ENCODE measurements at regions not wholly inside any gene's neighbourhood (a gene's known extent, or its start where the extent isn't known, plus 50 kb on each side); places are given as distances from the start of the nearest gene placed in this dataset.

- H2AK5ac ChIP-seq (ENCODE audit: low read depth, low read length), result no peak overlapping the region
- H3K9ac ChIP-seq (replicated peaks in 1 of 4; ENCODE audit: extremely low read depth in 1 of 4, low read depth in 3 of 4, low read length in 3 of 4), result no peak overlapping the region
- no peak overlapping the region for H4K5ac ChIP-seq (ENCODE audit: insufficient read length, low read depth, low read length)
- no peak overlapping the region for H3K4me2 ChIP-seq (ENCODE audit: insufficient read depth in 1 of 2, low read depth in 2 of 2, low read length in 2 of 2)
- no peak overlapping the region for H3K23ac ChIP-seq (ENCODE audit: insufficient read length)
- POLR2A ChIA-PET (ENCODE audit: partially characterized antibody), result no interaction called here
- no peaks in the 10 kb centered on the region for H4K20me1 ChIP-seq (replicated peaks in 1 of 2; ENCODE audit: control insufficient read depth in 1 of 2, insufficient read depth in 2 of 2, low read length in 2 of 2)
- H2BK12ac ChIP-seq (ENCODE audit: low read depth, low read length), result no peak overlapping the region
- H3K27ac ChIP-seq (ENCODE audit: low read depth, low read length), result no peak overlapping the region
- no peak overlapping the region for H2BK20ac ChIP-seq (ENCODE audit: low read length)
- no peak overlapping the region for H2AFZ ChIP-seq (ENCODE audit: low read length)
- no peak overlapping the region for H2BK5ac ChIP-seq (ENCODE audit: low read depth, low read length)
- H3K79me1 ChIP-seq (ENCODE audit: low read depth, low read length), result no peaks in the 10 kb centered on the region
- H3K4me1 ChIP-seq (replicated peaks in 1 of 4; ENCODE audit: control insufficient read depth in 3 of 4, insufficient read depth in 4 of 4, low read length in 3 of 4), result no peaks in the 10 kb centered on the region
- no peak overlapping the region for H2BK120ac ChIP-seq (replicated peaks; ENCODE audit: low read depth, low read length)
- H3K27me3 ChIP-seq (replicated peaks in 1 of 4; ENCODE audit: control insufficient read depth in 3 of 4, extremely low read depth in 1 of 4, insufficient read depth in 3 of 4, low read length in 3 of 4), result no peaks in the 10 kb centered on the region
- no peak overlapping the region for H3K4me3 ChIP-seq (ENCODE audit: extremely low read depth in 1 of 4, insufficient read depth in 2 of 4, low read depth in 3 of 4, low read length in 4 of 4)
- H3K9me3 ChIP-seq (ENCODE audit: insufficient read depth in 2 of 2, low read depth in 1 of 2, low read length in 1 of 2), result no peaks in the 10 kb centered on the region
- no peaks in the 10 kb centered on the region for H3K23me2 ChIP-seq (ENCODE audit: low read depth, low read length)
- H4K91ac ChIP-seq (replicated peaks; ENCODE audit: insufficient read length, low read length), result no peak overlapping the region
- H3K4ac ChIP-seq (replicated peaks; ENCODE audit: insufficient read length, low read depth, low read length), result no peak overlapping the region
- no peaks in the 10 kb centered on the region for H3K36me3 ChIP-seq (ENCODE audit: control insufficient read depth in 2 of 4, insufficient read depth in 4 of 4, low read length in 3 of 4)
- no peak overlapping the region for H4K8ac ChIP-seq (ENCODE audit: extremely low read depth, insufficient read depth, low read length)
- H3K56ac ChIP-seq (replicated peaks; ENCODE audit: insufficient read length, low read depth, low read length), result no peak overlapping the region
- CTCF ChIA-PET (ENCODE audit: partially characterized antibody), result interaction anchor here (1.4 kb wide), 1 partner anchor 155 kb away, joined by 3 read pairs; no protein-coding TSS in a partner anchor
- H3K79me2 ChIP-seq (ENCODE audit: control insufficient read depth in 1 of 2, insufficient read depth in 2 of 2, low read length in 2 of 2), result no peaks in the 10 kb centered on the region
- no peak overlapping the region for H3K14ac ChIP-seq (ENCODE audit: insufficient read length)
- no peak overlapping the region for H3K18ac ChIP-seq (ENCODE audit: extremely low read depth, low read length)
- no peak for DNase-seq (ENCODE audit: low read depth in 1 of 2, low spot score in 2 of 2)
- FAIRE-seq, result no peak
- no peak overlapping the region for H2BK15ac ChIP-seq (ENCODE audit: low read length)
- TF ChIP-seq KDM4A (IDR thresholded peaks at IDR 0.05; ENCODE audit: low read depth, low read length, severe bottlenecking), result no peak
- TF ChIP-seq SP1 (IDR thresholded peaks at IDR 0.05; ENCODE audit: low read depth, low read length), result no peak
- no peak for TF ChIP-seq YY1 (IDR thresholded peaks at IDR 0.05; ENCODE audit: low read depth, low read length)
- no peak for TF ChIP-seq GTF2F1 (IDR thresholded peaks at IDR 0.05; ENCODE audit: borderline replicate concordance, low read depth, low read length)
- no peak for TF ChIP-seq ZNF274 (IDR thresholded peaks at IDR 0.05; ENCODE audit: borderline replicate concordance, extremely low read depth, low read length)
- no peak for TF ChIP-seq SAP30 (IDR thresholded peaks at IDR 0.05; ENCODE audit: insufficient read depth, insufficient replicate concordance, low read length)
- TF ChIP-seq CTBP2 (IDR thresholded peaks at IDR 0.05; ENCODE audit: borderline replicate concordance, insufficient read depth, insufficient read length, low read length), result no peak
- no peak for TF ChIP-seq ASH2L (IDR thresholded peaks at IDR 0.05; ENCODE audit: low read length)
- no peak for TF ChIP-seq CBX8 (IDR thresholded peaks at IDR 0.05; ENCODE audit: borderline replicate concordance, low read depth, low read length)
- TF ChIP-seq ATF2 (IDR thresholded peaks at IDR 0.05; ENCODE audit: low read length), result no peak
- no peak for TF ChIP-seq EP300 (IDR thresholded peaks at IDR 0.05; ENCODE audit: borderline replicate concordance in 1 of 2, low read depth in 2 of 2, low read length in 2 of 2)
- TF ChIP-seq GABPA (IDR thresholded peaks at IDR 0.05; ENCODE audit: borderline replicate concordance, insufficient read depth, low read length), result no peak
Measured at GRCh38 chr14:38882533-38882932, 220.5 kb downstream of the SEC23A start.

All from H1 (cell line).